WTC11 (cell line): ENCODE measurements at regions not wholly inside any gene's neighbourhood (a gene's known extent, or its start where the extent isn't known, plus 50 kb on each side); places are given as distances from the start of the nearest gene placed in this dataset.

Experiments
- ATAC-seq: fragments of 200-7000 bp; cut with Tn5 transposase; 2 replicates; pipeline ENCODE4 v1.10.0; 2021; ENCODE audit warnings: mild to moderate bottlenecking, moderate library complexity
- CTCF ChIA-PET: fragments of 300-600 bp; sonication (Branson Sonifier 250); formaldehyde crosslinking; loops from one replicate; lab custom pipeline; 2021; ENCODE audit warnings: antibody characterized with exemption; lab: Charles Lee
- POLR2A ChIA-PET: fragments of 350-600 bp; sonication (Branson Sonifier 250); formaldehyde crosslinking; loops from one replicate; lab custom pipeline; 2021; ENCODE audit warnings: antibody characterized with exemption; lab: Charles Lee
- DNase-seq: peaks from one replicate; pipeline ENCODE4 v3.0.0; 2021; ENCODE audit warnings: low spot score
- H3K27ac Mint-ChIP-seq: 2 replicates; pipeline ENCODE4 v1.8.0; 2021; ENCODE audit warnings: mixed read lengths
- H3K27me3 Mint-ChIP-seq: 2 replicates; pipeline ENCODE4 v1.8.0; 2021; ENCODE audit warnings: low read depth, mild to moderate bottlenecking, moderate library complexity, mixed read lengths
- H3K36me3 Mint-ChIP-seq: 2 replicates; pipeline ENCODE4 v1.8.0; 2021; ENCODE audit warnings: mixed read lengths
- H3K4me1 Mint-ChIP-seq: 2 replicates; pipeline ENCODE4 v1.8.0; 2022; ENCODE audit warnings: mixed read lengths
- H3K4me3 Mint-ChIP-seq: 2 replicates; pipeline ENCODE4 v1.8.0; 2021; ENCODE audit warnings: mild to moderate bottlenecking, moderate library complexity, mixed read lengths
- H3K9me3 Mint-ChIP-seq: 2 replicates; pipeline ENCODE4 v1.8.0; 2021; ENCODE audit warnings: mixed read lengths
- ATF1 ChIP-seq: sonication (generic); formaldehyde crosslinking; IDR thresholded peaks from 2 replicates; pipeline ENCODE4 v1.8.1; 2023; ENCODE audit warnings: mild to moderate bottlenecking, moderate library complexity, missing genetic modification reagents
- E2F4 ChIP-seq: sonication (generic); formaldehyde crosslinking; IDR thresholded peaks from 2 replicates; pipeline ENCODE4 v1.8.1; 2022; ENCODE audit warnings: low read depth, mild to moderate bottlenecking, moderate library complexity, missing genetic modification reagents, borderline replicate concordance
- ERG ChIP-seq: fragments of 250-450 bp; sonication (Bioruptor Pico); IDR thresholded peaks from 2 replicates; pipeline ENCODE4 v1.8.0; 2021; ENCODE audit warnings: mild to moderate bottlenecking
- ESRRA ChIP-seq: sonication (generic); formaldehyde crosslinking; IDR thresholded peaks from 2 replicates; pipeline ENCODE4 v1.8.1; 2022; ENCODE audit warnings: mild to moderate bottlenecking, missing genetic modification reagents, borderline replicate concordance
- ETV6 ChIP-seq: sonication (generic); formaldehyde crosslinking; IDR thresholded peaks from 2 replicates; pipeline ENCODE4 v1.8.1; 2022; ENCODE audit warnings: mild to moderate bottlenecking, missing genetic modification reagents
- JUN ChIP-seq: sonication (generic); formaldehyde crosslinking; IDR thresholded peaks from 2 replicates; pipeline ENCODE4 v1.8.0; 2023; ENCODE audit warnings: mild to moderate bottlenecking, missing genetic modification reagents
- MYBL2 ChIP-seq: sonication (generic); formaldehyde crosslinking; IDR thresholded peaks from 2 replicates; pipeline ENCODE4 v1.8.1; 2023; ENCODE audit warnings: mild to moderate bottlenecking, moderate library complexity, missing genetic modification reagents
- NFYB ChIP-seq: sonication (generic); formaldehyde crosslinking; conservative IDR thresholded peaks from 2 replicates; pipeline ENCODE4 v1.8.0; 2022; ENCODE audit warnings: low read depth, missing genetic modification reagents
- SP1 ChIP-seq: sonication (generic); formaldehyde crosslinking; conservative IDR thresholded peaks from 2 replicates; pipeline ENCODE4 v1.8.1; 2022; ENCODE audit warnings: missing genetic modification reagents
- STAT6 ChIP-seq: sonication (generic); formaldehyde crosslinking; conservative IDR thresholded peaks from 2 replicates; pipeline ENCODE4 v1.8.1; 2023; ENCODE audit warnings: mild to moderate bottlenecking, low read depth, missing genetic modification reagents, moderate library complexity
- ZNF121 ChIP-seq: sonication (generic); formaldehyde crosslinking; IDR thresholded peaks from 2 replicates; pipeline ENCODE4 v1.8.0; 2023; ENCODE audit warnings: missing genetic modification reagents
- ZNF396 ChIP-seq: fragments of 250-450 bp; sonication (Bioruptor Pico); IDR thresholded peaks from 2 replicates; pipeline ENCODE4 v1.8.0; 2021; ENCODE audit warnings: mild to moderate bottlenecking, moderate library complexity, borderline replicate concordance
- ZNF671 ChIP-seq: fragments of 250-450 bp; sonication (Bioruptor Pico); IDR thresholded peaks from 2 replicates; pipeline ENCODE4 v1.8.0; 2021; ENCODE audit warnings: mild to moderate bottlenecking
- TF ChIP-seq, protein P1 (sequence below): sonication (generic); formaldehyde crosslinking; IDR thresholded peaks from 2 replicates; pipeline ENCODE4 v1.8.1; 2022; ENCODE audit warnings: mild to moderate bottlenecking, missing genetic modification reagents, moderate library complexity, borderline replicate concordance
- TF ChIP-seq, protein P2 (sequence below): sonication (generic); formaldehyde crosslinking; IDR thresholded peaks from 2 replicates; pipeline ENCODE4 v1.8.1; 2023; ENCODE audit warnings: mild to moderate bottlenecking, moderate library complexity, missing genetic modification reagents
- TF ChIP-seq, protein P3 (sequence below): fragments of 250-450 bp; sonication (Bioruptor Pico); conservative IDR thresholded peaks from 2 replicates; pipeline ENCODE4 v1.9.0; 2021; ENCODE audit warnings: mild to moderate bottlenecking
- TF ChIP-seq, protein P4 (sequence below): sonication (generic); formaldehyde crosslinking; IDR thresholded peaks from 2 replicates; pipeline ENCODE4 v1.8.1; 2023; ENCODE audit warnings: mild to moderate bottlenecking, missing genetic modification reagents
- TF ChIP-seq, protein P5 (sequence below): sonication (generic); formaldehyde crosslinking; IDR thresholded peaks from 2 replicates; pipeline ENCODE4 v1.8.1; 2022; ENCODE audit warnings: low read depth, missing genetic modification reagents, borderline replicate concordance

DNA sequence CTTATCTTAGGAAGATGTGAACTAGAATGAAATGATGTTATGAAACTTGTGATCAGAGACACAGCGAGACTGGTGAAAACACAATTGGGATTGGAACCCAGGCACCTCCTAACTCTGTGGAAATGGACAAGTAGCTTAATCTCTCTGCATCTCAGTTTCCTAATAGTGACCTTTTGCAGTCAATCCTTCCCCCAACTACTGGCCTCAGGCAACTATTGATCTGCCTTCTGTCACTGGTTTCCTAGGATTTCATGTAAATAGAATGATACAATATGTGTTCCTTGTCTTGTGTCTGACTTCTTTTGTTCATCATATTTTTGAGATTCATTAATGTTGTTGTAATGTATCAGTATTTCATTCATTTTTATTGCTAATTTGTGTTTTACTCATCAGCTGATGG is 341.7 kb downstream of the REEP3 start:
- CTCF ChIA-PET = no interaction called here
- no peak for ATAC-seq
- no peak for DNase-seq
- Mint-ChIP-seq H3K27me3 (peaks cover 1% of the 10 kb centered on the region), H3K27ac (no peak overlapping the region), H3K4me3 (no peak overlapping the region), H3K36me3 (peaks cover 3% of the 10 kb centered on the region), H3K9me3 (peaks cover 17% of the 10 kb centered on the region), H3K4me1 (peaks cover 16% of the 10 kb centered on the region)
- POLR2A ChIA-PET = no interaction called here
- TF ChIP-seq ETV6 (CRISPR knock-in tag) = no peak
- TF ChIP-seq ZNF121 = no peak
- TF ChIP-seq ESRRA (CRISPR knock-in tag) = no peak
- TF ChIP-seq, protein P1, sequence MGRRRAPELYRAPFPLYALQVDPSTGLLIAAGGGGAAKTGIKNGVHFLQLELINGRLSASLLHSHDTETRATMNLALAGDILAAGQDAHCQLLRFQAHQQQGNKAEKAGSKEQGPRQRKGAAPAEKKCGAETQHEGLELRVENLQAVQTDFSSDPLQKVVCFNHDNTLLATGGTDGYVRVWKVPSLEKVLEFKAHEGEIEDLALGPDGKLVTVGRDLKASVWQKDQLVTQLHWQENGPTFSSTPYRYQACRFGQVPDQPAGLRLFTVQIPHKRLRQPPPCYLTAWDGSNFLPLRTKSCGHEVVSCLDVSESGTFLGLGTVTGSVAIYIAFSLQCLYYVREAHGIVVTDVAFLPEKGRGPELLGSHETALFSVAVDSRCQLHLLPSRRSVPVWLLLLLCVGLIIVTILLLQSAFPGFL (CRISPR knock-in tag) = no peak
- TF ChIP-seq, protein P2, sequence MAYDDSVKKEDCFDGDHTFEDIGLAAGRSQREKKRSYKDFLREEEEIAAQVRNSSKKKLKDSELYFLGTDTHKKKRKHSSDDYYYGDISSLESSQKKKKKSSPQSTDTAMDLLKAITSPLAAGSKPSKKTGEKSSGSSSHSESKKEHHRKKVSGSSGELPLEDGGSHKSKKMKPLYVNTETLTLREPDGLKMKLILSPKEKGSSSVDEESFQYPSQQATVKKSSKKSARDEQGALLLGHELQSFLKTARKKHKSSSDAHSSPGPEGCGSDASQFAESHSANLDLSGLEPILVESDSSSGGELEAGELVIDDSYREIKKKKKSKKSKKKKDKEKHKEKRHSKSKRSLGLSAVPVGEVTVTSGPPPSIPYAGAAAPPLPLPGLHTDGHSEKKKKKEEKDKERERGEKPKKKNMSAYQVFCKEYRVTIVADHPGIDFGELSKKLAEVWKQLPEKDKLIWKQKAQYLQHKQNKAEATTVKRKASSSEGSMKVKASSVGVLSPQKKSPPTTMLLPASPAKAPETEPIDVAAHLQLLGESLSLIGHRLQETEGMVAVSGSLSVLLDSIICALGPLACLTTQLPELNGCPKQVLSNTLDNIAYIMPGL (CRISPR knock-in tag) = no peak
- TF ChIP-seq, protein P3, sequence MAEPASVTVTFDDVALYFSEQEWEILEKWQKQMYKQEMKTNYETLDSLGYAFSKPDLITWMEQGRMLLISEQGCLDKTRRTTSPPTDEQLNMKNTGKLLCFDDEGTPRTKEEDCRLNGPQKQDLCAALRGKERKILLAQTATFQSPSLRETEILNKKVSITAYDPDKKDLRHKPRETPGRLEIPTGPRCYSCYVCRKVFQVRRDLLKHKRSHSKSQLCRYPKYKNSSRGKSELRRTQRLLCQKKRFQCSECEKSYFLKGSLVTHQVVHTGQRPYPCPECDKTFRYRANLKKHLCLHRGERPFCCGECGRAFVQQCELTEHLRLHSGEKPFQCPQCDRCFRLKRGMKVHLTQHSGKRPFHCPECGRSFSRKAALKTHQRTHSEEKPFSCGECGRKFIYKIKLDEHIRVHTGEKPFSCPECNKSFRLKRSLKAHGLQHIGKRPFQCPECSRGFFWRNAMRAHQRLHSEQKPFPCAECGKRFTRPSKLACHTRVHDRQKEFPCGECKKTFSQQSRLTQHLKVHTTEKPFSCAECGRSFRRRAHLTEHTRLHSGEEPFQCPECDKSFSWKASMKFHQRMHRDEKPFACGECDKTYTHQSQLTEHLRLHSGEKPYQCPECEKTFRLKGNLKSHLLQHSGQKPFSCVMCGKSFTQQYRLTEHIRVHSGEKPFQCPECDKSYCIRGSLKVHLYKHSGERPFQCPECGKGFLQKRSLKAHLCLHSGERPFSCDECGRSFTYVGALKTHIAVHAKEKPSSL (CRISPR knock-in tag) = no peak

- Mint-ChIP-seq H3K9me3 (no peaks in the 10 kb centered on the region), H3K4me1 (peaks cover 16% of the 10 kb centered on the region), H3K4me3 (peak overlapping the region; percentile 73; the same call in 1 of the 2 replicates), H3K27me3 (no peaks in the 10 kb centered on the region; the same call in 1 of the 2 replicates), H3K36me3 (no peaks in the 10 kb centered on the region), H3K27ac (no peak overlapping the region)
- CTCF ChIA-PET = interaction anchor here (3.1 to 7.6 kb wide), 3 partner anchors 36 to 110 kb away, joined by 18 to 188 read pairs (median 30); no protein-coding TSS in a partner anchor
- POLR2A ChIA-PET = no interaction called here
- ATAC-seq (no peak), DNase-seq (no peak)
- TF ChIP-seq ZNF671 (CRISPR knock-in tag) = no peak
- no peak for TF ChIP-seq NFYB (CRISPR knock-in tag)
- TF ChIP-seq, protein P1 (CRISPR knock-in tag) = no peak
- no peak for TF ChIP-seq E2F4 (CRISPR knock-in tag)
- TF ChIP-seq, protein P4, sequence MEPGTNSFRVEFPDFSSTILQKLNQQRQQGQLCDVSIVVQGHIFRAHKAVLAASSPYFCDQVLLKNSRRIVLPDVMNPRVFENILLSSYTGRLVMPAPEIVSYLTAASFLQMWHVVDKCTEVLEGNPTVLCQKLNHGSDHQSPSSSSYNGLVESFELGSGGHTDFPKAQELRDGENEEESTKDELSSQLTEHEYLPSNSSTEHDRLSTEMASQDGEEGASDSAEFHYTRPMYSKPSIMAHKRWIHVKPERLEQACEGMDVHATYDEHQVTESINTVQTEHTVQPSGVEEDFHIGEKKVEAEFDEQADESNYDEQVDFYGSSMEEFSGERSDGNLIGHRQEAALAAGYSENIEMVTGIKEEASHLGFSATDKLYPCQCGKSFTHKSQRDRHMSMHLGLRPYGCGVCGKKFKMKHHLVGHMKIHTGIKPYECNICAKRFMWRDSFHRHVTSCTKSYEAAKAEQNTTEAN (CRISPR knock-in tag) = no peak
- no peak for TF ChIP-seq SP1
- TF ChIP-seq ATF1 (CRISPR knock-in tag) = no peak
- TF ChIP-seq ZNF396 = no peak
- TF ChIP-seq JUN (CRISPR knock-in tag) = no peak
- TF ChIP-seq MYBL2 (CRISPR knock-in tag) = no peak
- TF ChIP-seq ERG (CRISPR knock-in tag) = no peak
- TF ChIP-seq, protein P5, sequence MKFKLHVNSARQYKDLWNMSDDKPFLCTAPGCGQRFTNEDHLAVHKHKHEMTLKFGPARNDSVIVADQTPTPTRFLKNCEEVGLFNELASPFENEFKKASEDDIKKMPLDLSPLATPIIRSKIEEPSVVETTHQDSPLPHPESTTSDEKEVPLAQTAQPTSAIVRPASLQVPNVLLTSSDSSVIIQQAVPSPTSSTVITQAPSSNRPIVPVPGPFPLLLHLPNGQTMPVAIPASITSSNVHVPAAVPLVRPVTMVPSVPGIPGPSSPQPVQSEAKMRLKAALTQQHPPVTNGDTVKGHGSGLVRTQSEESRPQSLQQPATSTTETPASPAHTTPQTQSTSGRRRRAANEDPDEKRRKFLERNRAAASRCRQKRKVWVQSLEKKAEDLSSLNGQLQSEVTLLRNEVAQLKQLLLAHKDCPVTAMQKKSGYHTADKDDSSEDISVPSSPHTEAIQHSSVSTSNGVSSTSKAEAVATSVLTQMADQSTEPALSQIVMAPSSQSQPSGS (CRISPR knock-in tag) = no peak
- TF ChIP-seq STAT6 (CRISPR knock-in tag) = no peak
Observed at GRCh38 chr10:63865210-63865609, 344.0 kb downstream of the REEP3 start.
